Tibial nerve (tissue), 4 donors: ENCODE measurements at regions not wholly inside any gene's neighbourhood (a gene's known extent, or its start where the extent isn't known, plus 50 kb on each side); places are given as distances from the start of the nearest gene placed in this dataset.

Source experiments
- EP300 ChIP-seq, 2 donors: sonication (generic); formaldehyde crosslinking; IDR thresholded peaks; one replicate each; pipeline ENCODE4 v1.6.1; 2017; ENCODE audit warnings: antibody characterized with exemption in 2 of 2, mild to moderate bottlenecking in 1 of 2
- TF ChIP-seq, protein P1 (sequence below), 5 experiments: fragments of 200-600 bp in 3 of 5; fragments of 450-650 bp in 2 of 5; sonication (generic) in 3 of 5; IDR thresholded peaks; one replicate each; pipeline ENCODE4 v1.5.1; 2016 to 2019; ENCODE audit warnings: antibody characterized with exemption in 5 of 5, mild to moderate bottlenecking in 3 of 5, moderate library complexity in 2 of 5

DNA sequence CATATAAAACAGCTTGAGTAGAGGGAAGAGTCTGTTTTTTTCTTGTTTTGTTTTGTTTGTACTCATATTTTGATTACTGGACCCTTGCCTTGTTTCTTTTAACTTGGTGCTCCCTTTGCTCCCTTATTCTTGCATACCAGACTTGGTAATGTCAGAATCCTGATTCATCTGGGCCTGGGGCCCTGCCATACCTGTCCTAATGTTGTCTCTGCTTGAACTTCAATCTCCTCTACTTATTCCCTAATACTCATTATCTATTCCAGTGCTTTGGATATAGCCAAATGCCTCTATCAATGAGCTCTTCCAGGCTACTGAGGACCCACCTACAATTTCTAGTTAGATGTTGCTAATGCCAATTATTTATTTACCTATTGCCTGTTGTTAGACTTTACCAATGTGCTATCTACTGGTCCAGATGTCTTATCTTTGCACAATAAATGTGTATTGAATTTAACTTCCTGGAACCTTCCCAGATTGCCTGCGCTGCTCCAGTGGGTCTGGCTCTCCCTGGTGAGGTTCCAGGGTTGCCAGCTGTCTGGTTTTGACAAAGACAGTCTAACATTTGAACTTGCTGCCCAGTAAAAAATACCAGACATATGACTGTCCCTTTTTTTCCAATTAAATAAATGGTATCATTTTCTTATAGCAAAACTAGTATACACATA lies 64.4 kb upstream of the ACSL4 start:
- TF ChIP-seq, protein P1, sequence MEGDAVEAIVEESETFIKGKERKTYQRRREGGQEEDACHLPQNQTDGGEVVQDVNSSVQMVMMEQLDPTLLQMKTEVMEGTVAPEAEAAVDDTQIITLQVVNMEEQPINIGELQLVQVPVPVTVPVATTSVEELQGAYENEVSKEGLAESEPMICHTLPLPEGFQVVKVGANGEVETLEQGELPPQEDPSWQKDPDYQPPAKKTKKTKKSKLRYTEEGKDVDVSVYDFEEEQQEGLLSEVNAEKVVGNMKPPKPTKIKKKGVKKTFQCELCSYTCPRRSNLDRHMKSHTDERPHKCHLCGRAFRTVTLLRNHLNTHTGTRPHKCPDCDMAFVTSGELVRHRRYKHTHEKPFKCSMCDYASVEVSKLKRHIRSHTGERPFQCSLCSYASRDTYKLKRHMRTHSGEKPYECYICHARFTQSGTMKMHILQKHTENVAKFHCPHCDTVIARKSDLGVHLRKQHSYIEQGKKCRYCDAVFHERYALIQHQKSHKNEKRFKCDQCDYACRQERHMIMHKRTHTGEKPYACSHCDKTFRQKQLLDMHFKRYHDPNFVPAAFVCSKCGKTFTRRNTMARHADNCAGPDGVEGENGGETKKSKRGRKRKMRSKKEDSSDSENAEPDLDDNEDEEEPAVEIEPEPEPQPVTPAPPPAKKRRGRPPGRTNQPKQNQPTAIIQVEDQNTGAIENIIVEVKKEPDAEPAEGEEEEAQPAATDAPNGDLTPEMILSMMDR (IDR thresholded peaks at IDR 0.05): no peak
- no peak for TF ChIP-seq EP300 (IDR thresholded peaks at IDR 0.05)
